ENCODE measurements at regions not wholly inside any gene's neighbourhood (a gene's known extent, or its start where the extent isn't known, plus 50 kb on each side); places are given as distances from the start of the nearest gene placed in this dataset.
"Not testable (repeated sequence)": the region's sequence is repeated elsewhere in the genome, so short reads cannot be mapped to it uniquely, and the experiment has no call there.

DNA sequence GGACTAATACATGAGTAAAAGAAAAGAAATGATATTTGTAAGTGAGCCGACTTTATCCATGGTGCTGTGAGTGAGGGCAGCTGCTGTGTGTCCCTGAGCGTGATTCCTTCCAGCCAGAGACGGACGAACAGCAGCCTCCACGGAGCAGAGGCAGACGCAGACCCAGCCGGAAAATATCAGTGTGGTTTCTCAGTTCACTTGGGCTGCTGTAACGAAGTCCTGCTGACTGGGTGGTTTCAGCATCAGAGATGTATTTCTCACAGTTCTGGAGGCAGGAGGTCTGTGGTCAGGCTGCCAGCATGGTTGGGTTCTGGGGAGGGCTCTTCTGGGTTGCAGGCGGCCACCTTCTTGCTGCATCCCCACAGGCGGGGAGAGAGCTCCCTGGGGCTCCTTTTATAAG, 375.6 kb downstream of the GLRX3 start:
- H3K36me3 Mint-ChIP-seq: no peaks in the 10 kb centered on the region
- CTCF ChIA-PET: no interaction called here
- ATAC-seq: no peak
- no peak overlapping the region for H3K27ac ChIP-seq (ENCODE audit: low read depth, low read length)
- intact Hi-C loops (cut with micrococcal nuclease): no loop called here
- POLR2A ChIA-PET: no interaction called here
- no peaks in the 10 kb centered on the region for H3K4me1 ChIP-seq (ENCODE audit: control insufficient read depth in 2 of 2, insufficient read depth in 2 of 2, low read length in 2 of 2)
- peaks cover 0 to 46% (median 18%) of the 10 kb centered on the region in 5 donors for H3K27me3 Mint-ChIP-seq
- H3K4me3 ChIP-seq (ENCODE audit: low read length): no peak overlapping the region
- no peak overlapping the region for H3K27ac Mint-ChIP-seq
- no peaks in the 10 kb centered on the region for H3K36me3 ChIP-seq (ENCODE audit: control insufficient read depth in 2 of 3, insufficient read depth in 3 of 3, low read length in 3 of 3)
- no peaks in the 10 kb centered on the region for H3K4me1 Mint-ChIP-seq
- H3K9me3 ChIP-seq (ENCODE audit: control insufficient read depth in 2 of 3, low read length in 3 of 3): no peaks in the 10 kb centered on the region
- no peak overlapping the region for H3K4me3 Mint-ChIP-seq
- H3K9me3 Mint-ChIP-seq: peaks cover 0 to 2% (median 0%) of the 10 kb centered on the region in 11 donors
- DNase-seq: no peak
- H3K27me3 ChIP-seq (ENCODE audit: control insufficient read depth in 2 of 2, insufficient read depth in 2 of 2, low read length in 2 of 2): no peaks in the 10 kb centered on the region

DNA sequence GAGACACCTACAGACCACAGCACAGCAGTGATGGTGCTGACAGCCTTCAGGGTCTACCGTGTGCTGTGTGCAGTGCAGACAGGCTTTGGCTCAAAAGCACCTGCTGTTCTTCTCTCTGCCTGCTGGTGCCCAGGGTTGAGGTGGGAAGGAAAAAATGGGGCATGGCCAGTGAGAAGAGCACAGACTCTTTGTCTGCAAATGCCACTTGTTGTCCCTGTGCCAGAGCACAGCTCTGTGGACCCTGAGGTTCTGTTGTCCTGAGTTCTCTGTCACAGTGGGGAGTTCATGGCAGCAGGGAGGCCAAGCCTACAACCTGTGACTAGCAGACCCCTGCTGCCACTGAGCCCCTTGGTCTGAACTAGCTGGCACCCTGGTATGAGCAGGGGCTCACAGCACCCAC, 376.7 kb downstream of the GLRX3 start:
- Histone ChIP-seq H3K9me3 (ENCODE audit: control insufficient read depth in 2 of 3, low read length in 3 of 3) (no peaks in the 10 kb centered on the region), H3K27me3 (ENCODE audit: control insufficient read depth in 2 of 2, insufficient read depth in 2 of 2, low read length in 2 of 2) (no peaks in the 10 kb centered on the region), H3K4me1 (ENCODE audit: control insufficient read depth in 2 of 2, insufficient read depth in 2 of 2, low read length in 2 of 2) (no peaks in the 10 kb centered on the region), H3K27ac (ENCODE audit: low read depth, low read length) (no peak overlapping the region), H3K36me3 (ENCODE audit: control insufficient read depth in 2 of 3, insufficient read depth in 3 of 3, low read length in 3 of 3) (no peaks in the 10 kb centered on the region), H3K4me3 (ENCODE audit: low read length) (no peak overlapping the region)
- Mint-ChIP-seq H3K27ac (no peak overlapping the region), H3K4me3 (no peak overlapping the region), H3K4me1 (no peaks in the 10 kb centered on the region), H3K9me3 (peaks cover 0 to 5% (median 0%) of the 10 kb centered on the region in 11 donors), H3K36me3 (peaks cover 0 to 2% (median 0%) of the 10 kb centered on the region in 5 donors), H3K27me3 (peaks cover 0 to 51% (median 18%) of the 10 kb centered on the region in 5 donors)
- DNase-seq (no peak), ATAC-seq (peak; percentile 13)
- CTCF ChIA-PET: no interaction called here
- POLR2A ChIA-PET: no interaction called here
- intact Hi-C loops (cut with micrococcal nuclease): no loop called here

DNA sequence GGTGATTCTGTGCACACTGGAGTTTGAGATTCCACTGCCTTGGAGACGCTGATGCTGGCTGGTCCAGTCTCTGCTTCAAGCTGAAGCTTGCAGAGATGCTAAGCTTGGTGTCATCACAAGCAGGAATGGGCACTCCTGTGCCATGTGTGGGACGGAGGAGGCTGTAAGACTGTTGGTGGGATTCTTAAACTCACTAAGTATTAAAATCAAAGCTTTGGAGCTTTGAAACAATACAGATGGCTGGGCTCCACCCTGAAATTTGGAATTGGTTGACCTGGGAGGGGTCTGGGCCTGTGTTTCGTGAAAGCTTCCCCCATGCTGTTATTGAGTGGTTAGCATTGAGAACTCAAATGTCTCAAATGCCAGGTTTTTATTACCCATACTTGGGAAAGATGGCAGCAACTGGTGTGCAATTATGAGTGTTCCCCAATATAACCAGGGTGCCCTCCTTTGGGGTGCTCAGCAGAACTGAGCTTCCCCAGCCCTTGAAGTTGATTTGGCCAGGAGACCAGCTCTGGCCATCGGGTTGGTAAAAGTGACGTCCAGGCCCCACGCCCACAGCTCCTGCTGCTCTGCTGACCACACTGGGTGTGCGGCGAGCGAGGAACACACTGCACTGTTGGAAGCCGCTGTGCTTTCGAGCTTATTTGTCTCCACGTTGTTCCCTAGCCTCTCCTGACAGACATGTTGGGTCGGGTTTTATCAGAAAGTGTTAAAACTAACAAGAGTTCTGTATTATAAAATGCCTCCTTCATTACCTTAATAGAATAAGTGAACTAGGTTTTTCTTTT, 377.7 kb downstream of the GLRX3 start:
- Histone ChIP-seq H3K4me1 (ENCODE audit: control insufficient read depth in 2 of 2, insufficient read depth in 2 of 2, low read length in 2 of 2) (no peaks in the 10 kb centered on the region), H3K36me3 (ENCODE audit: control insufficient read depth in 2 of 3, insufficient read depth in 3 of 3, low read length in 3 of 3) (no peaks in the 10 kb centered on the region), H3K4me3 (ENCODE audit: low read length) (no peak overlapping the region), H3K27ac (ENCODE audit: low read depth, low read length) (no peak overlapping the region), H3K27me3 (ENCODE audit: control insufficient read depth in 2 of 2, insufficient read depth in 2 of 2, low read length in 2 of 2) (no peaks in the 10 kb centered on the region), H3K9me3 (ENCODE audit: control insufficient read depth in 2 of 3, low read length in 3 of 3) (no peaks in the 10 kb centered on the region)
- H3K4me3 Mint-ChIP-seq: no peak overlapping the region
- no peaks in the 10 kb centered on the region for H3K4me1 Mint-ChIP-seq
- peaks cover 0 to 5% (median 0%) of the 10 kb centered on the region in 11 donors for H3K9me3 Mint-ChIP-seq
- DNase-seq (no peak), ATAC-seq (no peak)
- POLR2A ChIA-PET: no interaction called here
- H3K27me3 Mint-ChIP-seq: peaks cover 0 to 43% (median 9%) of the 10 kb centered on the region in 5 donors
- CTCF ChIA-PET: no interaction called here
- H3K27ac Mint-ChIP-seq: no peak overlapping the region
- intact Hi-C loops (cut with micrococcal nuclease): no loop called here
- H3K36me3 Mint-ChIP-seq: peaks cover 0 to 2% (median 0%) of the 10 kb centered on the region in 5 donors

GRCh38 chr10:130515670-130516069, 379.5 kb downstream of the GLRX3 start:
- no peaks in the 10 kb centered on the region for H3K4me1 ChIP-seq (ENCODE audit: control insufficient read depth in 2 of 2, insufficient read depth in 2 of 2, low read length in 2 of 2)
- ATAC-seq: no peak
- peaks cover 0 to 12% (median 5%) of the 10 kb centered on the region in 11 donors for H3K9me3 Mint-ChIP-seq
- H3K27me3 Mint-ChIP-seq: peaks cover 0 to 34% (median 4%) of the 10 kb centered on the region in 5 donors
- H3K4me1 Mint-ChIP-seq: no peaks in the 10 kb centered on the region
- H3K27ac Mint-ChIP-seq: no peak overlapping the region
- intact Hi-C loops (cut with micrococcal nuclease): no loop called here
- H3K4me3 Mint-ChIP-seq: no peak overlapping the region
- no peak overlapping the region for H3K27ac ChIP-seq (ENCODE audit: low read depth, low read length)
- H3K4me3 ChIP-seq (ENCODE audit: low read length): no peak overlapping the region
- CTCF ChIA-PET: no interaction called here
- no peaks in the 10 kb centered on the region for H3K27me3 ChIP-seq (ENCODE audit: control insufficient read depth in 2 of 2, insufficient read depth in 2 of 2, low read length in 2 of 2)
- no peak for DNase-seq
- peaks cover 0 to 2% (median 0%) of the 10 kb centered on the region in 5 donors for H3K36me3 Mint-ChIP-seq
- POLR2A ChIA-PET: no interaction called here
- H3K36me3 ChIP-seq (ENCODE audit: control insufficient read depth in 2 of 3, insufficient read depth in 3 of 3, low read length in 3 of 3): no peaks in the 10 kb centered on the region
- H3K9me3 ChIP-seq (ENCODE audit: control insufficient read depth in 2 of 3, low read length in 3 of 3): no peaks in the 10 kb centered on the region

DNA sequence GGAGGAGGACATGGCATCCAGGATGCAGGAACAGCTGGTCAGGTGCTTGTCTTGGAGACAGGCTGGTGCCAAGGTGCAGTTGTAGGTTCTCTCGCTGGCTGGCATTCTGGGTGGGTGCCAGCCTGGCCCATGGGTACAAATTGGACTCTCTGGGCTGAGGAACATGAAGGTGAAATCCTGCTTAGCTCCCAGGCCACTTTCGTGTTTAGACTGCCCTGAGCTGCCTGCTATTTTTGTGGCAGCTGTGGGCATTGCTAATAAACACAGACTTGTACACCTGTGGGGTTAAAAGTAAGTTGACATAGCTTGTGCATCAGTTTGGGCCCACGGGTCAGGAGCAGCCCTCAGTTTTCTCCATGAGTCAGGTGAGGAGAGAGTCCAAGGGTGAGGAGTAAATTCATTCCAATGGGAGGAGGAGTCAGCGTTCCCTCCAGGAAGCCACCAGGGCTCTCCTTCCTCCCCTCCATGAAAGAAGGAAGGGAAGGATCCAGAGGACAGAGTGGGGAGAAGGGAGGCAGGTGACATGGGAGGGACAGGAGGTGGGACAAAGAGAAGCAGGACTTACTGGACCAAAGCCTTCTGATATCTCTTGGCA, 380.0 kb downstream of the GLRX3 start:
- H3K27ac ChIP-seq (ENCODE audit: low read depth, low read length): no peak overlapping the region
- H3K36me3 Mint-ChIP-seq: peaks cover 0 to 2% (median 0%) of the 10 kb centered on the region in 5 donors
- no peaks in the 10 kb centered on the region for H3K36me3 ChIP-seq (ENCODE audit: control insufficient read depth in 2 of 3, insufficient read depth in 3 of 3, low read length in 3 of 3)
- no peaks in the 10 kb centered on the region for H3K9me3 ChIP-seq (ENCODE audit: control insufficient read depth in 2 of 3, low read length in 3 of 3)
- CTCF ChIA-PET: no interaction called here
- ATAC-seq (no peak), DNase-seq (no peak)
- H3K9me3 Mint-ChIP-seq: peaks cover 0 to 12% (median 5%) of the 10 kb centered on the region in 11 donors
- H3K4me1 Mint-ChIP-seq: no peaks in the 10 kb centered on the region
- no peak overlapping the region for H3K27ac Mint-ChIP-seq
- H3K4me3 Mint-ChIP-seq: no peak overlapping the region
- peaks cover 0 to 37% (median 4%) of the 10 kb centered on the region in 5 donors for H3K27me3 Mint-ChIP-seq
- intact Hi-C loops (cut with micrococcal nuclease): no loop called here
- H3K4me3 ChIP-seq (ENCODE audit: low read length): no peak overlapping the region
- POLR2A ChIA-PET: no interaction called here
- H3K27me3 ChIP-seq (ENCODE audit: control insufficient read depth in 2 of 2, insufficient read depth in 2 of 2, low read length in 2 of 2): no peaks in the 10 kb centered on the region
- no peaks in the 10 kb centered on the region for H3K4me1 ChIP-seq (ENCODE audit: control insufficient read depth in 2 of 2, insufficient read depth in 2 of 2, low read length in 2 of 2)

GRCh38 chr10:130518921-130519320, 382.7 kb downstream of the GLRX3 start:
- H3K9me3 ChIP-seq (ENCODE audit: control insufficient read depth in 2 of 3, low read length in 3 of 3); CTCF ChIA-PET; POLR2A ChIA-PET; DNase-seq; H3K36me3 Mint-ChIP-seq; H3K4me3 Mint-ChIP-seq; H3K4me1 ChIP-seq (ENCODE audit: control insufficient read depth in 2 of 2, insufficient read depth in 2 of 2, low read length in 2 of 2); H3K36me3 ChIP-seq (ENCODE audit: control insufficient read depth in 2 of 3, insufficient read depth in 3 of 3, low read length in 3 of 3); H3K27me3 ChIP-seq (ENCODE audit: control insufficient read depth in 2 of 2, insufficient read depth in 2 of 2, low read length in 2 of 2); intact Hi-C loops (cut with micrococcal nuclease); H3K4me3 ChIP-seq (ENCODE audit: low read length); H3K4me1 Mint-ChIP-seq; ATAC-seq; H3K27ac Mint-ChIP-seq; H3K27ac ChIP-seq (ENCODE audit: low read depth, low read length): not testable (repeated sequence)
- Mint-ChIP-seq H3K27me3 (peaks cover 0 to 49% (median 0%) of the 10 kb centered on the region in 5 donors), H3K9me3 (peaks cover 0 to 12% (median 5%) of the 10 kb centered on the region in 11 donors)

DNA sequence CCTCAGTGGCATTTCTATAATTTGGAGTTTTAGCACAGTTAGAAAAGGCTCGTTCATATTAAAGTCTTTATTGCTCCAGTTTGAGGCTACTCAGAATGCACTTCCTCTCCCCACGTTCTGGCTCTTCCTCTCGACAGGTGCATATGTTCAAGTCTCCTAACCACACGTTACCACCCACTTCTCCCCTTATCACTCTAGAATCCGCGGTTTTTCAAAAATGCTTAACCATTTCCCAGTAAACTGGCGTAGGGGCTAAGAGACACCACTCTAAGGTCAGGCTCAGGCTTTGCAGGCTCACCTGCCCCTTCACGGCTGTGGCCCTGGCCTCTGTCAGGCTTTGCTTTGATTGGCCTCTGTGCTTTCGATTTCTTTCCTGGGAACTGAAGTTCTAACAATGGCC, 383.6 kb downstream of the GLRX3 start:
- Mint-ChIP-seq H3K9me3 (peaks cover 0 to 12% (median 5%) of the 10 kb centered on the region in 11 donors), H3K36me3 (peaks cover 0 to 2% (median 0%) of the 10 kb centered on the region in 5 donors), H3K4me1 (no peaks in the 10 kb centered on the region), H3K4me3 (no peak overlapping the region), H3K27me3 (peaks cover 0 to 52% (median 0%) of the 10 kb centered on the region in 5 donors), H3K27ac (no peak overlapping the region)
- no peaks in the 10 kb centered on the region for H3K4me1 ChIP-seq (ENCODE audit: control insufficient read depth in 2 of 2, insufficient read depth in 2 of 2, low read length in 2 of 2)
- no peak overlapping the region for H3K27ac ChIP-seq (ENCODE audit: low read depth, low read length)
- ATAC-seq (no peak), DNase-seq (no peak)
- intact Hi-C loops (cut with micrococcal nuclease): no loop called here
- H3K27me3 ChIP-seq (ENCODE audit: control insufficient read depth in 2 of 2, insufficient read depth in 2 of 2, low read length in 2 of 2): no peaks in the 10 kb centered on the region
- H3K4me3 ChIP-seq (ENCODE audit: low read length): no peak overlapping the region
- CTCF ChIA-PET: no interaction called here
- POLR2A ChIA-PET: no interaction called here
- H3K36me3 ChIP-seq (ENCODE audit: control insufficient read depth in 2 of 3, insufficient read depth in 3 of 3, low read length in 3 of 3): no peaks in the 10 kb centered on the region
- no peaks in the 10 kb centered on the region for H3K9me3 ChIP-seq (ENCODE audit: control insufficient read depth in 2 of 3, low read length in 3 of 3)
